ENCODE measurements at regions not wholly inside any gene's neighbourhood (a gene's known extent, or its start where the extent isn't known, plus 50 kb on each side); places are given as distances from the start of the nearest gene placed in this dataset.

DNA sequence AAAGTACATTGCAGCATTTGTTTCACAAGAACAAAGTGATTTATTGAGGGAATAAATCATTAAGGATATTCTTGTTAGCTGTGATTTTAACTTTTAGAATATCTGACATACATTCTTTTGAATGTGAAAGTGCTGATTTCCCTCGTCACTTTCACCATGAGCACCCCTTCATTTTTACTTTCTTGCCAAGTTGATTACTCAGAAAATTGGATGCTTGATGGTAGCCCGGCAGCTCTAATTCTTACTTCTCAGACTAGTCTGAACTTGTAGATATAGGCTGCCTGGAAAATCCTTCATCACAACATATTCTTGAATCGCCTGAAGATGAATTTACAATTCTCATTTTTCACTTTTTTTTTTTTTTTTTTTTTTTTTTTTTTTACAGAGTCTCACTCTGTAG lies 147.1 kb upstream of the SMLR1 start:
- TF ChIP-seq CTCF (IDR thresholded peaks at IDR 0.05; ENCODE audit: insufficient read depth, low read depth, low read length) = no peak
- no peak overlapping the region for H3K4me3 ChIP-seq (ENCODE audit: low read depth, low read length)
- DNase-seq (ENCODE audit: low read depth) = peak; percentile 20

DNA sequence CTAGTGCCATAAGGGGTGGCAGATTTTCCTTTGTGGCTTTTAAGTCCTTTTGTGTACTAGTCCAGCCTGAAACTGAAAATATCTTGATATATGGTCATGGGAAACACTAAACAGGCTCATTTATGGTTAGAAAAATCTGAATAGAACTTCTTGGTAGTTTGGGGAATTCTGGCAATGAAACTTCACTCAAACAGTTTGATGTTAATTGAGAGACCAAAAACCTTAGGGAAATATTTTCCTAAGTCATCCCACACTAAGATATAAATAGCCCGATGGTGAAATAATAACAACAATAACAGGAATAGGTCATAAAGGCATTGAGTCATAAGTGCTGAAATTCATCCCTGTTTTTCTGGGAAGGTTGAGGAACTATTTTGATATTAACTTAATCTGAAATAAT lies 146.2 kb upstream of the SMLR1 start:
- H3K4me3 ChIP-seq (ENCODE audit: low read depth, low read length) = no peak overlapping the region
- DNase-seq (ENCODE audit: low read depth) = peak; percentile 86
- no peak for TF ChIP-seq CTCF (IDR thresholded peaks at IDR 0.05; ENCODE audit: insufficient read depth, low read depth, low read length)

- no peak for TF ChIP-seq CTCF (IDR thresholded peaks at IDR 0.05; ENCODE audit: insufficient read depth, low read depth, low read length)
- H3K4me3 ChIP-seq (ENCODE audit: low read depth, low read length) = no peak overlapping the region
- no peak for DNase-seq (ENCODE audit: low read depth)
Observed at GRCh38 chr6:130682066-130682465, 145.1 kb upstream of the SMLR1 start.

GRCh38 chr6:130683761-130684517 lies 143.3 kb upstream of the SMLR1 start:
- no peak for TF ChIP-seq CTCF (IDR thresholded peaks at IDR 0.05; ENCODE audit: insufficient read depth, low read depth, low read length)
- DNase-seq (ENCODE audit: low read depth) = no peak
- H3K4me3 ChIP-seq (ENCODE audit: low read depth, low read length) = no peak overlapping the region

DNA sequence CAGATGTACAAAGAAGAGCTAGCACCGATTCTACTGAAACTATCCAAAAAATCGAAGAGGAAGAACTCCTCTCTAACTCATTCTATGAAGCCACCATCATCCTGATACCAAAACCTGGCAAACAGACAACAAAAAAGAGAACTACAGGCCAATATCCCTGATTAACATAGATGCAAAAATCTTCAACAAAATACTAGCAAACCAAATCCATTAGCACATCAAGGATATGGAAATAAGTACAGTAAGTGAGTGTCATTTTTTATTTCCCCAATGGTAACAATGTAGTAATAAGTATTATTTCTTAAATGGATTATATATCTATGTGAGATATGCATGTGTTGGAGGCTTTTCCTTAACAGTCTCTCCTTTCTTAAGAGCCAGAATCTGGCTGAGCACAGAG lies 134.5 kb upstream of the SMLR1 start:
- TF ChIP-seq CTCF (IDR thresholded peaks at IDR 0.05; ENCODE audit: insufficient read depth, low read depth, low read length) = no peak
- H3K4me3 ChIP-seq (ENCODE audit: low read depth, low read length) = no peak overlapping the region
- DNase-seq (ENCODE audit: low read depth) = no peak

- no peak for DNase-seq (ENCODE audit: low read depth)
- TF ChIP-seq CTCF (IDR thresholded peaks at IDR 0.05; ENCODE audit: insufficient read depth, low read depth, low read length) = no peak
- H3K4me3 ChIP-seq (ENCODE audit: low read depth, low read length) = no peak overlapping the region
Observed at GRCh38 chr6:130693944-130694343, 133.3 kb upstream of the SMLR1 start.

DNA sequence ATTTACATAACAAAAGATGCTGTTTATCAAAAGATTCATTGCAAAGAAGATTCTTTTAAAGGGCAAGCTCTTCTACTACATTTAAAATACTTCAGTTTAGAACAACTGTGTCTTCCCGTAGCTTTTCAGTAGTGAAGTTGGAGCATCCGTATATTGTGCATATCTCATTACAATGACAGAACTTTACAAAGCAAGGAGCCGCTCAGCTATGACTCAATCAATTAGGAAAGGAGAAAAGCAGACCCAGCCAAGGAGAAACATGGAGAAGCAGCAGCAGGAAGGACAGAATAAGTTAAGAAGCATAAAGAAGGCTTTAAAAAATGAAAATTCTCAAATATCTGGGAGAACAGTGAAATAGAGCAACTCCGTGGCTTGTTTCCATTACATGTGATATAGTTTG lies 132.6 kb upstream of the SMLR1 start:
- TF ChIP-seq CTCF (IDR thresholded peaks at IDR 0.05; ENCODE audit: insufficient read depth, low read depth, low read length) = no peak
- peak; percentile 26 for DNase-seq (ENCODE audit: low read depth)
- no peak overlapping the region for H3K4me3 ChIP-seq (ENCODE audit: low read depth, low read length)
